Activated CD8-positive, alpha-beta T cell treated with anti-CD3 and anti-CD28 coated beads, Interleukin-2, amount 10 ng/mL, durations not matched to agents 7 days and 5 days (primary cell): ENCODE measurements at regions not wholly inside any gene's neighbourhood (a gene's known extent, or its start where the extent isn't known, plus 50 kb on each side); places are given as distances from the start of the nearest gene placed in this dataset.

Source experiments
- ATAC-seq: fragments of 150-1000 bp; cut with Tn5 transposase; one replicate; pipeline ENCODE4 v1.10.0; 2021; ENCODE audit warnings: moderate library complexity
- CTCF ChIA-PET: fragments of 350-600 bp; sonication (Branson Sonifier 250); formaldehyde crosslinking; loops from one replicate; lab custom pipeline; 2021; ENCODE audit warnings: antibody characterized with exemption; lab: Charles Lee
- POLR2A ChIA-PET: fragments of 350-600 bp; sonication (Branson Sonifier 250); formaldehyde crosslinking; loops from one replicate; lab custom pipeline; 2021; ENCODE audit warnings: antibody characterized with exemption; lab: Charles Lee
- DNase-seq: peaks from one replicate; pipeline ENCODE4 v3.0.0-alpha.2; 2020
- H3K27ac Mint-ChIP-seq: one replicate; pipeline ENCODE4 v1.8.0; 2021; ENCODE audit warnings: mild to moderate bottlenecking, mixed read lengths
- H3K27me3 Mint-ChIP-seq: one replicate; pipeline ENCODE4 v1.8.0; 2021; ENCODE audit warnings: low read depth, mixed read lengths
- H3K36me3 Mint-ChIP-seq: one replicate; pipeline ENCODE4 v1.8.0; 2021; ENCODE audit warnings: low read depth, mixed read lengths
- H3K4me1 Mint-ChIP-seq: one replicate; pipeline ENCODE4 v1.8.0; 2021; ENCODE audit warnings: low read depth, mixed read lengths
- H3K4me3 Mint-ChIP-seq: one replicate; pipeline ENCODE4 v1.8.0; 2021; ENCODE audit warnings: mild to moderate bottlenecking, mixed read lengths
- H3K9me3 Mint-ChIP-seq: one replicate; pipeline ENCODE4 v1.8.0; 2022; ENCODE audit warnings: mixed read lengths; ENCODE audit not compliant: insufficient read depth

- no peak for DNase-seq
- CTCF ChIA-PET: no interaction called here
- no peaks in the 10 kb centered on the region for H3K36me3 Mint-ChIP-seq
- no peaks in the 10 kb centered on the region for H3K27me3 Mint-ChIP-seq
- H3K4me1 Mint-ChIP-seq: no peaks in the 10 kb centered on the region
- H3K9me3 Mint-ChIP-seq: no peaks in the 10 kb centered on the region
- POLR2A ChIA-PET: no interaction called here
- no peak overlapping the region for H3K4me3 Mint-ChIP-seq
- H3K27ac Mint-ChIP-seq: no peak overlapping the region
- no peak for ATAC-seq
These were observed 274.8 kb upstream of the BTBD3 start for GRCh38 chr20:11642866-11643265.

- ATAC-seq: no peak
- CTCF ChIA-PET: no interaction called here
These were observed 271.3 kb upstream of the BTBD3 start for GRCh38 chr20:11646359-11646758.

GRCh38 chr20:11650566-11650965 is 267.1 kb upstream of the BTBD3 start:
- no peaks in the 10 kb centered on the region for H3K4me1 Mint-ChIP-seq
- H3K9me3 Mint-ChIP-seq: no peaks in the 10 kb centered on the region
- H3K4me3 Mint-ChIP-seq: no peak overlapping the region
- ATAC-seq (no peak), DNase-seq (no peak)
- no peaks in the 10 kb centered on the region for H3K36me3 Mint-ChIP-seq
- ChIA-PET POLR2A (no interaction called here), CTCF (no interaction called here)
- no peak overlapping the region for H3K27ac Mint-ChIP-seq
- no peaks in the 10 kb centered on the region for H3K27me3 Mint-ChIP-seq

More at GRCh38 chr20:11646359-11646758, 271.3 kb upstream of the BTBD3 start:
- no peak for DNase-seq
- H3K27me3 Mint-ChIP-seq: no peaks in the 10 kb centered on the region
- no peak overlapping the region for H3K27ac Mint-ChIP-seq
- H3K4me3 Mint-ChIP-seq: no peak overlapping the region
- H3K9me3 Mint-ChIP-seq: no peaks in the 10 kb centered on the region
- POLR2A ChIA-PET: no interaction called here
- H3K36me3 Mint-ChIP-seq: no peaks in the 10 kb centered on the region
- H3K4me1 Mint-ChIP-seq: no peaks in the 10 kb centered on the region

DNA sequence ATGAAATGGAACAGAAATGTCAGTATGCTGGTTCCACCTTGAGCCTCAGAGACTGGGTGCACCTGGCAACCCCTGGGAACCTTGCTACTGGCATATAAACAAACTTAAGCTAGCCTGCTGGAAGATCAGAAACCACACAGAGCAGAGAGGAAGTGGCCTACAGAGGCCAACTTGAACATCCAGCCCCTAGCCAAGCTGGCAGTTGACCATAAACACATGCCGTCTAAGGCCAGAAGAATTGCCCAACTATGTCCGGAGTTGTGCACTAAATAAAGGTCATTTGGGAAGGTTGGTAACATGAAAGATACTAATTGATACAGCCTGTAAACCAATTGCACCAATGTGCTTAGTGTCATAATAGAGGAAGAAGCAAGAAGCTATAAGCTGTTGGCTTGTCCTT is 266.6 kb upstream of the BTBD3 start:
- H3K4me1 Mint-ChIP-seq: no peaks in the 10 kb centered on the region
- ChIA-PET CTCF (no interaction called here), POLR2A (no interaction called here)
- H3K4me3 Mint-ChIP-seq: no peak overlapping the region
- no peak overlapping the region for H3K27ac Mint-ChIP-seq
- ATAC-seq (no peak), DNase-seq (no peak)
- H3K36me3 Mint-ChIP-seq: no peaks in the 10 kb centered on the region
- no peaks in the 10 kb centered on the region for H3K27me3 Mint-ChIP-seq
- no peaks in the 10 kb centered on the region for H3K9me3 Mint-ChIP-seq

GRCh38 chr20:11651647-11652046 is 266.0 kb upstream of the BTBD3 start:
- ChIA-PET POLR2A (no interaction called here), CTCF (no interaction called here)
- H3K27me3 Mint-ChIP-seq: no peaks in the 10 kb centered on the region
- H3K4me1 Mint-ChIP-seq: no peaks in the 10 kb centered on the region
- ATAC-seq (no peak), DNase-seq (no peak)
- H3K36me3 Mint-ChIP-seq: no peaks in the 10 kb centered on the region
- H3K27ac Mint-ChIP-seq: no peak overlapping the region
- H3K4me3 Mint-ChIP-seq: no peak overlapping the region
- no peaks in the 10 kb centered on the region for H3K9me3 Mint-ChIP-seq

DNA sequence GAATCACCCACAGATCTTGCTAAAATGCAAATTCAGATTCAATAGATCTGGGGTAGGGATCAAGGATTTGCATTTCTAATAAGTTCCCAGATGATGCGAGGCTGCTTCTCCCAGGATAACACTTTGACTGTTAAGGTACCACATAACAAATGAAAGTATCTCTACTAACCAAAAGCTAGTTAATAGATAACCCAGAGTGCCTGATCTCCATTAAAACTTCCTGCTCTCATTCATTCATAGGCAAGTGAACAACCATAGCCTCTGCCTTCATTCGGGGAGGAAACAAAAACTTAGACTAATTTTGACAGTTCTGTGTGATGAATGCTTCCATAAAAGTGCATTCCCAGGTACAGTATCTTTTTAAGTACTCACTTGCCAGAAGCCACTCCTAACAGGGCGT is 265.6 kb upstream of the BTBD3 start:
- Mint-ChIP-seq H3K27me3 (no peaks in the 10 kb centered on the region), H3K4me1 (no peaks in the 10 kb centered on the region), H3K27ac (no peak overlapping the region), H3K9me3 (no peaks in the 10 kb centered on the region), H3K4me3 (no peak overlapping the region), H3K36me3 (no peaks in the 10 kb centered on the region)
- ChIA-PET POLR2A (no interaction called here), CTCF (no interaction called here)
- DNase-seq: no peak
- ATAC-seq: no peak

- ChIA-PET POLR2A (no interaction called here), CTCF (no interaction called here)
- DNase-seq (no peak), ATAC-seq (no peak)
- Mint-ChIP-seq H3K27me3 (no peaks in the 10 kb centered on the region), H3K36me3 (no peaks in the 10 kb centered on the region), H3K9me3 (no peaks in the 10 kb centered on the region), H3K27ac (no peak overlapping the region), H3K4me3 (no peak overlapping the region), H3K4me1 (no peaks in the 10 kb centered on the region)
These were observed 262.9 kb upstream of the BTBD3 start for GRCh38 chr20:11654766-11655165.

- Mint-ChIP-seq H3K27me3 (no peaks in the 10 kb centered on the region), H3K9me3 (peaks cover 3% of the 10 kb centered on the region), H3K27ac (no peak overlapping the region), H3K36me3 (no peaks in the 10 kb centered on the region), H3K4me3 (no peak overlapping the region), H3K4me1 (no peaks in the 10 kb centered on the region)
- POLR2A ChIA-PET: no interaction called here
- no peak for DNase-seq
- CTCF ChIA-PET: no interaction called here
- no peak for ATAC-seq
These were observed 257.0 kb upstream of the BTBD3 start for GRCh38 chr20:11660673-11661072.

GRCh38 chr20:11671015-11671511 is 246.6 kb upstream of the BTBD3 start:
- DNase-seq: no peak
- H3K9me3 Mint-ChIP-seq: no peaks in the 10 kb centered on the region
- CTCF ChIA-PET: no interaction called here
- no peaks in the 10 kb centered on the region for H3K4me1 Mint-ChIP-seq
- no peak overlapping the region for H3K4me3 Mint-ChIP-seq
- H3K27me3 Mint-ChIP-seq: no peaks in the 10 kb centered on the region
- POLR2A ChIA-PET: no interaction called here
- no peak for ATAC-seq
- H3K27ac Mint-ChIP-seq: no peak overlapping the region
- no peaks in the 10 kb centered on the region for H3K36me3 Mint-ChIP-seq

- H3K27me3 Mint-ChIP-seq: no peaks in the 10 kb centered on the region
- H3K27ac Mint-ChIP-seq: no peak overlapping the region
- H3K4me3 Mint-ChIP-seq: no peak overlapping the region
- H3K4me1 Mint-ChIP-seq: no peaks in the 10 kb centered on the region
- no peaks in the 10 kb centered on the region for H3K9me3 Mint-ChIP-seq
- DNase-seq: no peak
- no peaks in the 10 kb centered on the region for H3K36me3 Mint-ChIP-seq
- ATAC-seq: no peak
- ChIA-PET POLR2A (no interaction called here), CTCF (no interaction called here)
These were observed 244.7 kb upstream of the BTBD3 start for GRCh38 chr20:11672959-11673358.

DNA sequence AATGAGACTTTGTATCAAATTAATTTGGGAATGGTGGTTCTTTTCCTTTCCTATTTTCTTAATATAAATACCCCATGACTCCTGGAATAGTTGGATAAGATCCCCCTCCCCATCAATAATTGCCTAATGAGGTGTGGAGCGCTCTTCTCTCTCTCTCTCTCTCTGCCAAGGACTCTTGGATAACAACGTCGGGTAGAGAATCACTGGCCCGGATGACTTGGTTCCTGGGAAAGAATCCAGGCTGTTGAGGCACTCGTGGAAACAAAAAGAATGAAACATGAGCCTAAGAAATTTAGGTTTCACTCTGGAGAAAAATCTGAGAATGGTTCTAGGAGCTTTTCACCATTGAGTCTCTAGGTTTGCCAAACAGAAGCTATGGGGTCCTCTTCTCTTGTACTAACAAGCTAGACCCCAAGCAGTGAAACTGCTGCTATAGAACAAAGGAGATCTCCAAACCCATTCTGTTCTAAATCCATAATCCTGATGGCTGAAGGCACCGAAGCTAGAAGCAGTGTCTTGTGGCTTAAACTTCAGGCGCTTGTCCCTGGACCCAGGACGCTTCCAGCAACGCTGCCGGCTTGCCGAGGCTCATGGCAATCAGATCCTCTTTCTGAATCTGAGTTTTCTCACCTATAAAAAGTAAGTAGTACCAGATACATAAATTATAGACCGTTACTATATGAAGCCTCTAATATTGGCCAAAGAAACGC is 241.6 kb upstream of the BTBD3 start:
- POLR2A ChIA-PET: no interaction called here
- Mint-ChIP-seq H3K27ac (no peak overlapping the region), H3K9me3 (no peaks in the 10 kb centered on the region), H3K36me3 (no peaks in the 10 kb centered on the region), H3K4me3 (no peak overlapping the region), H3K27me3 (no peaks in the 10 kb centered on the region), H3K4me1 (no peaks in the 10 kb centered on the region)
- CTCF ChIA-PET: no interaction called here
- ATAC-seq (no peak), DNase-seq (no peak)

GRCh38 chr20:11676630-11677287 is 240.9 kb upstream of the BTBD3 start:
- no peak for ATAC-seq
- DNase-seq: no peak
- H3K27ac Mint-ChIP-seq: no peak overlapping the region

More at GRCh38 chr20:11676630-11677287, 240.9 kb upstream of the BTBD3 start:
- H3K4me3 Mint-ChIP-seq: no peak overlapping the region
- no peaks in the 10 kb centered on the region for H3K4me1 Mint-ChIP-seq
- H3K27me3 Mint-ChIP-seq: no peaks in the 10 kb centered on the region
- POLR2A ChIA-PET: no interaction called here
- CTCF ChIA-PET: no interaction called here
- no peaks in the 10 kb centered on the region for H3K9me3 Mint-ChIP-seq
- H3K36me3 Mint-ChIP-seq: no peaks in the 10 kb centered on the region
